HUES64 (cell line): ENCODE measurements at regions not wholly inside any gene's neighbourhood (a gene's known extent, or its start where the extent isn't known, plus 50 kb on each side); places are given as distances from the start of the nearest gene placed in this dataset.
A peak's percentile ranks its signal among the peaks of the same experiment; 100 is the strongest.
"Not testable (repeated sequence)": the region's sequence is repeated elsewhere in the genome, so short reads cannot be mapped to it uniquely, and the experiment has no call there.

Source experiments
- H3K27ac ChIP-seq: 2 replicates; pipeline ENCODE4 v1.7.0; 2013; ENCODE audit warnings: low read depth, low read length, inconsistent platforms
- H3K27me3 ChIP-seq: 2 replicates; pipeline ENCODE4 v1.6.1; 2013; ENCODE audit warnings: mild to moderate bottlenecking, low read length; ENCODE audit not compliant: insufficient read depth
- H3K36me3 ChIP-seq: 2 replicates; pipeline ENCODE4 v1.6.1; 2013; ENCODE audit warnings: mild to moderate bottlenecking, low read length; ENCODE audit not compliant: insufficient read depth
- H3K4me1 ChIP-seq: 2 replicates; pipeline ENCODE4 v1.6.1; 2013; ENCODE audit warnings: mild to moderate bottlenecking, low read length, moderate library complexity; ENCODE audit not compliant: insufficient read depth
- H3K4me3 ChIP-seq: 2 replicates; pipeline ENCODE4 v1.5.1; 2013; ENCODE audit warnings: mild to moderate bottlenecking, low read length, moderate library complexity
- H3K9ac ChIP-seq: 2 replicates; pipeline ENCODE4 v1.6.1; 2013; ENCODE audit warnings: mild to moderate bottlenecking, low read depth, low read length
- H3K9me3 ChIP-seq: 2 replicates; pipeline ENCODE4 v1.6.1; 2013; ENCODE audit warnings: low read depth, low read length; ENCODE audit not compliant: insufficient read depth
- WGBS: fragments of 150-250, 120-280 bp; methylation state at CpG from one replicate; pipeline ENCODE4 v1.1.7; 2013; ENCODE audit warnings: missing lambda C conversion rate; 5-methylcytosine and 5-hydroxymethylcytosine counted together

DNA sequence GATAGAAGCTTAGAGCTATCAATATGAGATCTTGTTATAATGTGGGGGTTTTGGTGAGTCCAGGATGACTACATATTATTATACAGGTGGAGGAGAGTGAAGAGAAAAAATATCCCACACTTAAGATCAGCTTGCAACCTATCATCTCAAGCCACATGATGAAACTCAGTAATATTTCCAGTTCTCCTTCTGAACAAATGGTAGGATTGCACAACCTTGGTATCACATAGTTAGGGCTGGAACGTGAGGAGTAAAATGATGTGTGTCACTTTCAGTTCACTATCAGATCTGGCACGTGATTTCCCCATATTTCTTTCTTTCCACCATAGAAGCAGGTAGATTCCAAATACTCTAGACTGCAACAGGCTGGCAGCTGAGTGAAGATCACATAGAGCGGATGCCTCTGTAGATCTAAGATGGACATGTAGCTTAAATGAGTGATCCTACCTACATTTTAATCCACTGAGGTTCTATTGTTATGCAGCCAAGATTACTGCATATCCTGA lies 150.6 kb upstream of the ANKRD50 start:
- Histone ChIP-seq H3K27ac (no peak overlapping the region), H3K36me3 (no peaks in the 10 kb centered on the region), H3K9ac (no peak overlapping the region), H3K4me3 (no peak overlapping the region), H3K4me1 (no peaks in the 10 kb centered on the region), H3K9me3 (no peaks in the 10 kb centered on the region), H3K27me3 (no peaks in the 10 kb centered on the region)
- 98% methylated on average over 3 of the region's 3 CpGs for WGBS

DNA sequence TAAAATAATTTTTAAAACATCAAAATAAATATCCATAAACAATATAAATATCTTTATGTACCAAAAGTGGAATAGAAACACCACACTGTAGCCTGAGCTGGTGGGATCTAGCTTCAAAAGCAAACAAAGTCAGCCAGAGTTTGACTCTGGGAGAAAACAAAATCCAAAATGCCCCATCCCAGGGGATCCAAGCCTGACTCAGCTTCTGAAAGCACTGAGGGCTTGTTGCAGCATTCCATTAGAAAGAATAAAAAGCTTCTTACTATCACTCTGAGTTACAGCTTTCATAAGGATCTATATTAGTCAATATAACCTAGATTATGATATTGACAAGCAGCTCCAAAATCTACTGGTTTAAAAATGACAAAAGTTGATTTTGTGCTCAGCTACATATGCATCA lies 149.7 kb upstream of the ANKRD50 start:
- H3K27me3 ChIP-seq = no peaks in the 10 kb centered on the region
- H3K4me1 ChIP-seq = no peaks in the 10 kb centered on the region
- H3K36me3 ChIP-seq = no peaks in the 10 kb centered on the region
- no peak overlapping the region for H3K27ac ChIP-seq
- H3K4me3 ChIP-seq = no peak overlapping the region
- H3K9ac ChIP-seq = no peak overlapping the region
- H3K9me3 ChIP-seq = no peaks in the 10 kb centered on the region

DNA sequence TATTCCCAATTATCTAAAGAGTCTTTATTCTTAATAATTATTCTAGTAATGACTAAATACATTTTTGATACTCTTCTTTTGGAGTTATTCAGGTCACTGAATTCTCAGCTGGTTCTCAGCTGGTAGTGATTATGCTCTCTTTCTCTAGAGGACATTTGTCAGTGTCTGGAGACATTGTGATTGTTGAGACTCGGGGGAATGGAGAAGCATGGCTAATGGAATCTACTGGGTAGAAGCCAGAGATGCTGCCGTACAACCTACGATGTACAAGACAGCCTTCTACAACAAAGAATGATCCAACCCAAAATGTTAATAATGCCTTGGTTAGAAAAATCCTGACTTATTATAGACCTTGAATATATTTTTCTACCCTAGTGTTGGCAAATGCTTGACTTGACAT lies 149.2 kb upstream of the ANKRD50 start:
- no peaks in the 10 kb centered on the region for H3K4me1 ChIP-seq
- 87% methylated on average over 3 of the region's 3 CpGs for WGBS
- H3K27me3 ChIP-seq = no peaks in the 10 kb centered on the region
- no peaks in the 10 kb centered on the region for H3K36me3 ChIP-seq
- H3K9ac ChIP-seq = no peak overlapping the region
- no peaks in the 10 kb centered on the region for H3K9me3 ChIP-seq
- H3K27ac ChIP-seq = no peak overlapping the region
- H3K4me3 ChIP-seq = no peak overlapping the region

DNA sequence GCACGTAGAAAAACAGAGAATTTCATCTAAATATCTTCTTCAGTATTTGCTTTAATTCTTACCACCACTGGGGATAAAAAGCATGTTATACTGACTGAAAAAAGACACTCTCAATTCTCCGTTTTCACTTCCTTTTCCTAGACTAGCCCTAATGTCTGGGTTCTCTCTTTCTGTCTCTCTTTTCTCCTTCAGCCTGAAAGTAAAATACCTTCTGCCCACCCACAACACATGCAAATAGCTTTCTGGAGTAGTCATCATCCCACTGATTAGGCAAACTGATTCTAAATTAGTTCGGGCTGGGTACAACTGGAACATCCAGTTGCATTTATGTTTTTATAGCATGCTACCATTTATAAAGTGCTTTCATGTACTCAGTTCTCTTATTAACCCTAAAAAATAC lies 142.4 kb upstream of the ANKRD50 start:
- H3K4me3 ChIP-seq = no peak overlapping the region
- no peaks in the 10 kb centered on the region for H3K4me1 ChIP-seq
- 86% methylated on average over 3 of the region's 3 CpGs for WGBS
- no peaks in the 10 kb centered on the region for H3K27me3 ChIP-seq
- no peak overlapping the region for H3K27ac ChIP-seq
- H3K36me3 ChIP-seq = no peaks in the 10 kb centered on the region
- no peaks in the 10 kb centered on the region for H3K9me3 ChIP-seq
- H3K9ac ChIP-seq = no peak overlapping the region

DNA sequence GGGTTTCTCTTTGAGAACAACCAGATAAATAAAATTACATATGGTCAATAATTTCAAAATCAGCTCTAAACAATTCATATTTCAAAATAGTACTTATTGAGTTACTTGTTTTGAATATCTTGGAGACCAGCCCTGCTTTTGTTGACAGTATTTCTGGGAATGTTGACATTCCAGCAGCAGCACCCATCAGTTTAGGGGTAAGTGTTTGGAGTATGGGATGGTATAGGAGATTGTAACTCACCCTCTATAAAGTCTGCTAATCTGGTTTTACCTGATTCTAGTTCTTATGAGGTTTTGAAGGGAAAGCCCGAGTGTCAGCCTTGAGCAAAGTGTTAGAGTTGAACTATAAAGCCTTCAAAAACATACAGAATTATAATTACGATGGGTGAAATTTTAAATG lies 139.2 kb upstream of the ANKRD50 start:
- no peak overlapping the region for H3K4me3 ChIP-seq
- H3K9me3 ChIP-seq = no peaks in the 10 kb centered on the region
- H3K27ac ChIP-seq = no peak overlapping the region
- H3K9ac ChIP-seq = no peak overlapping the region
- no peaks in the 10 kb centered on the region for H3K27me3 ChIP-seq
- WGBS = 94% methylated on average over 2 of the region's 2 CpGs
- no peaks in the 10 kb centered on the region for H3K4me1 ChIP-seq
- no peaks in the 10 kb centered on the region for H3K36me3 ChIP-seq

DNA sequence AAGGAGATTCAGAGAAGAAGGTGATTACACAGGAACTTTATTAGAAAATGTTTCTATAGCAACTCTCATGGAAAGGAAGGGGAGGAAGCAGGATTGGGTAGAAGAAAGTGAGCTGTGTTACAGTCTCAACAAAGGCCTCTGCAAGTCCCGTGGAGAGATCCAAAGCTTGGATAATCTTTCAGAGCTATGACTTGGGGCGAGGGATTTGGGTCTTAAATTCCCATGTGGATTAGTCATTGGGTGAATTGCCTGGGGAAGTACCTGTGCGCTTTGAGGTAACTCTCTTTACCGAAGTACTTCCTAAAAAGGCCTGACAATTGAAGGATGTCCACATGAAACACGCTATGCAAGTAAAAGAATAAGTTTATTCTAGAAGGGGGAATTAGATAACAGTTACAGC lies 133.8 kb upstream of the ANKRD50 start:
- no peaks in the 10 kb centered on the region for H3K36me3 ChIP-seq
- no peak overlapping the region for H3K27ac ChIP-seq
- no peaks in the 10 kb centered on the region for H3K4me1 ChIP-seq
- WGBS = 83% methylated on average over 5 of the region's 5 CpGs
- no peaks in the 10 kb centered on the region for H3K27me3 ChIP-seq
- H3K4me3 ChIP-seq = no peak overlapping the region
- H3K9me3 ChIP-seq = peaks cover 21% of the 10 kb centered on the region
- no peak overlapping the region for H3K9ac ChIP-seq

DNA sequence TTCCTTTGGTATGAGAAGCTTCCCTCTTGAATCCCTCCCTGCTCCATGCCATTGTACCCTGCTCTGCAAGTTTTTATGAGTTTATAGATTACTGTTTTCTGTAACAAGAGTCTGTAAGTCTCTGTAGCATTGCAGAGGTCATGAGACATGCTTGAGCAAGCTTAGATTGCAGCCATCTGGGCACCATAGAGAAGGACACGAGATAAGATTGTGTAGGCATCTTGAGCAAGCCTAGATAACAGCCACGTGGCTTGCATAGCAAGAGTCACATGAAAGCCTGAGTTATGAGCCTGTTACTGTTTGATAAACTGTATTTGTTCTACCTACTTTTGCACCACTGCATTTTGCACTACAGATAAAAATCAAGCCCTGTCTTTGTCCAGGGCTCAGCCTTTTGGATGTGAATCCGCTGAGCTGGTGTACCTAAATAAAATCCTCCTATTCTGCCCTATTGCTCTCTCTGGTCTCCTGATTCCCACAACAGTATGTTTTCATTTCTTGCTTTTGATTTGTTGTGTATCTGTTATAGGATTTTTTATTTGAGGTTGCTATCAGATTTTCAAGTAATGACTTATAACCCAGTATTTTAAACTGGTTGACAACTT lies 127.4 kb upstream of the ANKRD50 start:
- H3K27ac ChIP-seq = no peak overlapping the region
- WGBS = 95% methylated on average over 3 of the region's 3 CpGs
- peaks cover 65% of the 10 kb centered on the region for H3K9me3 ChIP-seq
- H3K36me3 ChIP-seq = no peaks in the 10 kb centered on the region
- H3K4me3 ChIP-seq = no peak overlapping the region
- H3K4me1 ChIP-seq = no peaks in the 10 kb centered on the region
- no peak overlapping the region for H3K9ac ChIP-seq
- H3K27me3 ChIP-seq = no peaks in the 10 kb centered on the region

DNA sequence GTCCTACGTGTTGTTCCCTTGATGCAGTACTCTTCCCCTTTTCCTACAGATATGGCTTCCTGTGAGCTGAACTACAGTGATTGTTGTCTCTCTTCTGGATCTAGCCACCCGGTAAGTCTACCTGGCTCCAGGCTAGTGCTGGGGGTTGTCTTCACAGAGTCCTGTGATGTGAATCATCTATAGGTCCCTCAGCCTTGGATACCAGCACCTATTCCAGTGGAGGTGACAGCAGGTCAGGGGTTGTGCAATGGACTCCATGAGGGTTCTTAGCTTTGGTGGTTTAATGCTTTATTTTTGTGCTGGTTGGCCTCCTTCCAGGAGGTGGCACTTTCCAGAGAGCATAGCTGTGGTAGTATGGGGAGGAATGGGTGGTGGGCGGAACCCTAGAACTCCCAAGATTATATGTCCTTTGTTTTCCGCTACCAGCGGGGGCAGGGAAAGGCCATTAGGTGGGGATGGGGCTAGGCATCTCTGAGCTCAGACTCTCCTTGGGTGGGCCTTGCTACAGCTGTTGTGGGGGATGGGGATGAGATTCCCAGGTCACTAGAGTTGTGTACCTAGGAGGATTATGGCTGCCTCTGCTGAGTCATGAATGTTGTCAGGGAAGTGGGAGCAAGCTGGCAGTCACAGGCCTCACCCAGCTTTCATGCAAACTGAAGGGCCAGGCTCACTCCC lies 121.4 kb upstream of the ANKRD50 start:
- no peaks in the 10 kb centered on the region for H3K4me1 ChIP-seq
- H3K9ac ChIP-seq = no peak overlapping the region
- H3K27me3 ChIP-seq = no peaks in the 10 kb centered on the region
- peaks cover 26% of the 10 kb centered on the region for H3K9me3 ChIP-seq
- no peaks in the 10 kb centered on the region for H3K36me3 ChIP-seq
- WGBS = 95% methylated on average over 5 of the region's 5 CpGs
- no peak overlapping the region for H3K4me3 ChIP-seq
- no peak overlapping the region for H3K27ac ChIP-seq

DNA sequence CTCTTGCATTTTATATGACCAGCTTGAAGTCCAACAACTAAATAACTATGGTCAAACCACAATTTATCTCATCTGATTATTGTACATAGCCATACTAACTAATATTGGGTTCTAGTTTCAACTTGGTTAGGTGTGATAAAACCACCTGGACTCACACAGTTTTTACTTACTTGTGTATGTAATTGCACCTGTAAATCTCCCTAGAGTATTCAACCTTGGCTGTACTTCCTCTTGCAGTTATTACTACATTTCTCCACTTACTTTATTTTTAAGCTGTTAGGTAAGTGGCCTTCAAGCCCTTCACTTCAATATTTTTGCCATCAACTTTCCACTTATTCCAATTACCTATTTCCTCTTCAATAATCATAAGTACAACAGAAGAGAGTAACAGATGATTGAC lies 115.8 kb upstream of the ANKRD50 start:
- Histone ChIP-seq H3K27me3 (no peaks in the 10 kb centered on the region), H3K4me1 (no peaks in the 10 kb centered on the region), H3K4me3 (no peak overlapping the region), H3K36me3 (no peaks in the 10 kb centered on the region), H3K9ac (no peak overlapping the region), H3K27ac (no peak overlapping the region), H3K9me3 (no peaks in the 10 kb centered on the region)

DNA sequence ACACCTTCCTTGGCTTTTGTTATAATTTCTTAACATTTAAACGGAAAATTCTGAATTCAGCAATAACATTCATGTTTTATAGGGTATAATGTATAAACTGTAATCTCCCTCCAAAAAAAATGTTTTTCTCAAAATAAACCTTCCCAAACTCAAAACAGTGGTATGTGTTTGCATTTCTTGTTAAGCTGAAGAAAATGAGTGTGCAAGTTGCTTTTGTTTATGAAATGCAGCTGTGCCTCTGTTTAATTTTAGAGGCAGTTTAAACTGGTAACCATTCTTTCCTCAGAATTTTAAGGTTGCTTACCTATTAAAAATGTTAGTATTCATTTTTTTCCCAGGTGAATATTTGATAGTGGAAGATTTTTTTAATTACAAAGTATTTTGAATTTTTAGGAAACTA lies 105.0 kb upstream of the ANKRD50 start:
- WGBS = no CpG with 5 or more reads among the region's 1 CpG
- no peaks in the 10 kb centered on the region for H3K4me1 ChIP-seq
- H3K27me3 ChIP-seq = no peaks in the 10 kb centered on the region
- H3K36me3 ChIP-seq = no peaks in the 10 kb centered on the region
- 0 out of 2 replicates have a peak, but pooled peaks cover 4% of the 10 kb centered on the region for H3K9me3 ChIP-seq
- no peak overlapping the region for H3K9ac ChIP-seq
- no peak overlapping the region for H3K4me3 ChIP-seq
- H3K27ac ChIP-seq = no peak overlapping the region

DNA sequence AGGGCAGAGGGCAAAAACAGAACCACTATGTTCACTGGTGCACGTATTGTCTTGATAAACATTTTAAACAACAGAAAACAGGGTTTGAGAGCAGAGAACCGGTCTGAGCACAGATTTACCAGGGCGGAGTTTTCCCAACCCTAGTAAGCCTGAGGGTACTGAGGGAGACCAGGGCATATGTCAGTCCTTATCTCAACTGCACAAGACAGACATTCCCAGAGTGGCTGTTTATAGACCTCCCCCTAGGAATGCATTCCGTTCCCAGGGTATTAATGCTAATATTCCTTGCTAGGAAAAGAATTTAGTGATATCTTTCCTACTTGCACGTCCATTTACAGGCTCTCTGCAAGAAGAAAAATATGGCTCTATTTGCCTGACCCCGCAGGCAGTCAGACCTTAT lies 99.7 kb upstream of the ANKRD50 start:
- peaks cover 17% of the 10 kb centered on the region for H3K4me1 ChIP-seq
- 96% methylated on average over 5 of the region's 6 CpGs for WGBS
- not testable (repeated sequence) for H3K4me3 ChIP-seq, H3K27ac ChIP-seq, H3K9ac ChIP-seq, H3K36me3 ChIP-seq, H3K27me3 ChIP-seq
- peaks cover 11% of the 10 kb centered on the region; the same call in 1 of the 2 replicates for H3K9me3 ChIP-seq

DNA sequence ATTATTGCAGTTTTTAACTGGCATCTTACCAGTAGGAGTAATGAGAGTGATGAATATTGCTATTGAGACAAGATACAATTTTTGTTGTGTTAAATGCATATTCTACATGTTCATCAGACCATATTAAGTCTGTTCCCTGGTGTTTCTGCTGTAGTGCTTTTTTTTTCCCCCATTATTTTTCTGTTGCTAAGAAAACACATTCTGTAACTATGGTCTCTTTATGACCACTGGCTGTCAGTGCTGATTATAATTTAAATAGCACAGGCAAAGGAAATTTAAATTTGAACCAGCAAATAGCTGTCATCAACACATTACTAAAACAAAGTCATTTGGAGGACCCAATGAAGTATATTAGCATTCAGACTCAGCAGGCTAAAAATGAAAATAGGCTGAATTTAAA lies 98.3 kb upstream of the ANKRD50 start:
- H3K4me1 ChIP-seq = peaks cover 17% of the 10 kb centered on the region
- H3K9me3 ChIP-seq = peaks cover 11% of the 10 kb centered on the region; the same call in 1 of the 2 replicates
- no peaks in the 10 kb centered on the region for H3K27me3 ChIP-seq
- no peak overlapping the region for H3K9ac ChIP-seq
- H3K4me3 ChIP-seq = no peak overlapping the region
- no peaks in the 10 kb centered on the region for H3K36me3 ChIP-seq
- H3K27ac ChIP-seq = peak overlapping the region; percentile 18; the same call in 1 of the 2 replicates
